ENCODE measurements at regions not wholly inside any gene's neighbourhood (a gene's known extent, or its start where the extent isn't known, plus 50 kb on each side); places are given as distances from the start of the nearest gene placed in this dataset.

DNA sequence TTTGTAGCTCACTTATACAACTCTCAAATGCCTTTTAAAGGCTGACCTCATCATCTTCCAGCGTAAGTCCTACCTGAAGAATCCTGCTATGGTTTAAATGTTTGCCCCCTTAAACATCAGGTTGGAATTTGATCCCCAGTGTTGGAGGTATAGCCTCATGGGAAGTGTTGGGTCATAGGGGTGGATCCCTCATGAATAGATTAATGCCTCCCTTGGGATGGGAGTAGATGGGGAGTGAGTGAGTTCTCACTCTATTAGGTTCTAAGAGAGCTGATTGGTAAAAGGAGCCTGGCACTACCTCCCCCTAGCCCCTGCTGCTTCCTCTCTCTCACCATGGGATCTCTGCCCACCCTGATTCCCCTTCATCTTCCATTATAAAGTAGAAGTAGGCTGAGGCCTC lies 285.6 kb downstream of the FZD1 start:
- H3K27me3 ChIP-seq (ENCODE audit: control insufficient read depth in 2 of 2, insufficient read depth in 2 of 2, low read length in 2 of 2) = no peaks in the 10 kb centered on the region
- DNase-seq (ENCODE audit: extremely low read depth in 1 of 4, low spot score in 3 of 4) (no peak), FAIRE-seq (no peak), ATAC-seq (no peak)
- no peaks in the 10 kb centered on the region for H3K79me2 ChIP-seq (ENCODE audit: control insufficient read depth, insufficient read depth, low read length)
- 7% methylated on average over 1 of the region's 1 CpG for WGBS (ENCODE audit: insufficient coverage, low coverage, missing lambda C conversion rate)
- no peak overlapping the region for H3K9ac ChIP-seq (ENCODE audit: insufficient read depth in 1 of 2, low read depth in 2 of 2, low read length in 2 of 2)
- no peak overlapping the region for H2AFZ ChIP-seq (ENCODE audit: low read depth, low read length)
- no peak overlapping the region for H3K4me3 ChIP-seq
- H3K4me2 ChIP-seq (ENCODE audit: insufficient read depth, low read length) = no peak overlapping the region
- H4K20me1 ChIP-seq (replicated peaks; ENCODE audit: control insufficient read depth, insufficient read depth, low read length) = no peaks in the 10 kb centered on the region
- no peak overlapping the region for H3K27ac ChIP-seq (ENCODE audit: extremely low read depth, low read depth, low read length)
- H3K36me3 ChIP-seq (ENCODE audit: control insufficient read depth, insufficient read depth, low read length) = no peaks in the 10 kb centered on the region
- no peaks in the 10 kb centered on the region for H3K9me1 ChIP-seq (ENCODE audit: control insufficient read depth, insufficient read depth, low read length)
- POLR2A ChIA-PET = interaction anchor here (0.6 kb wide), 1 partner anchor 209 kb away, joined by 3 read pairs; no protein-coding TSS in a partner anchor
- TF ChIP-seq TAF1 (IDR thresholded peaks at IDR 0.05; ENCODE audit: control insufficient read depth, extremely low read depth, insufficient read depth, low read length, severe bottlenecking) (no peak), PML (IDR thresholded peaks at IDR 0.05; ENCODE audit: low read length) (no peak)
- TF ChIP-seq, protein P1, sequence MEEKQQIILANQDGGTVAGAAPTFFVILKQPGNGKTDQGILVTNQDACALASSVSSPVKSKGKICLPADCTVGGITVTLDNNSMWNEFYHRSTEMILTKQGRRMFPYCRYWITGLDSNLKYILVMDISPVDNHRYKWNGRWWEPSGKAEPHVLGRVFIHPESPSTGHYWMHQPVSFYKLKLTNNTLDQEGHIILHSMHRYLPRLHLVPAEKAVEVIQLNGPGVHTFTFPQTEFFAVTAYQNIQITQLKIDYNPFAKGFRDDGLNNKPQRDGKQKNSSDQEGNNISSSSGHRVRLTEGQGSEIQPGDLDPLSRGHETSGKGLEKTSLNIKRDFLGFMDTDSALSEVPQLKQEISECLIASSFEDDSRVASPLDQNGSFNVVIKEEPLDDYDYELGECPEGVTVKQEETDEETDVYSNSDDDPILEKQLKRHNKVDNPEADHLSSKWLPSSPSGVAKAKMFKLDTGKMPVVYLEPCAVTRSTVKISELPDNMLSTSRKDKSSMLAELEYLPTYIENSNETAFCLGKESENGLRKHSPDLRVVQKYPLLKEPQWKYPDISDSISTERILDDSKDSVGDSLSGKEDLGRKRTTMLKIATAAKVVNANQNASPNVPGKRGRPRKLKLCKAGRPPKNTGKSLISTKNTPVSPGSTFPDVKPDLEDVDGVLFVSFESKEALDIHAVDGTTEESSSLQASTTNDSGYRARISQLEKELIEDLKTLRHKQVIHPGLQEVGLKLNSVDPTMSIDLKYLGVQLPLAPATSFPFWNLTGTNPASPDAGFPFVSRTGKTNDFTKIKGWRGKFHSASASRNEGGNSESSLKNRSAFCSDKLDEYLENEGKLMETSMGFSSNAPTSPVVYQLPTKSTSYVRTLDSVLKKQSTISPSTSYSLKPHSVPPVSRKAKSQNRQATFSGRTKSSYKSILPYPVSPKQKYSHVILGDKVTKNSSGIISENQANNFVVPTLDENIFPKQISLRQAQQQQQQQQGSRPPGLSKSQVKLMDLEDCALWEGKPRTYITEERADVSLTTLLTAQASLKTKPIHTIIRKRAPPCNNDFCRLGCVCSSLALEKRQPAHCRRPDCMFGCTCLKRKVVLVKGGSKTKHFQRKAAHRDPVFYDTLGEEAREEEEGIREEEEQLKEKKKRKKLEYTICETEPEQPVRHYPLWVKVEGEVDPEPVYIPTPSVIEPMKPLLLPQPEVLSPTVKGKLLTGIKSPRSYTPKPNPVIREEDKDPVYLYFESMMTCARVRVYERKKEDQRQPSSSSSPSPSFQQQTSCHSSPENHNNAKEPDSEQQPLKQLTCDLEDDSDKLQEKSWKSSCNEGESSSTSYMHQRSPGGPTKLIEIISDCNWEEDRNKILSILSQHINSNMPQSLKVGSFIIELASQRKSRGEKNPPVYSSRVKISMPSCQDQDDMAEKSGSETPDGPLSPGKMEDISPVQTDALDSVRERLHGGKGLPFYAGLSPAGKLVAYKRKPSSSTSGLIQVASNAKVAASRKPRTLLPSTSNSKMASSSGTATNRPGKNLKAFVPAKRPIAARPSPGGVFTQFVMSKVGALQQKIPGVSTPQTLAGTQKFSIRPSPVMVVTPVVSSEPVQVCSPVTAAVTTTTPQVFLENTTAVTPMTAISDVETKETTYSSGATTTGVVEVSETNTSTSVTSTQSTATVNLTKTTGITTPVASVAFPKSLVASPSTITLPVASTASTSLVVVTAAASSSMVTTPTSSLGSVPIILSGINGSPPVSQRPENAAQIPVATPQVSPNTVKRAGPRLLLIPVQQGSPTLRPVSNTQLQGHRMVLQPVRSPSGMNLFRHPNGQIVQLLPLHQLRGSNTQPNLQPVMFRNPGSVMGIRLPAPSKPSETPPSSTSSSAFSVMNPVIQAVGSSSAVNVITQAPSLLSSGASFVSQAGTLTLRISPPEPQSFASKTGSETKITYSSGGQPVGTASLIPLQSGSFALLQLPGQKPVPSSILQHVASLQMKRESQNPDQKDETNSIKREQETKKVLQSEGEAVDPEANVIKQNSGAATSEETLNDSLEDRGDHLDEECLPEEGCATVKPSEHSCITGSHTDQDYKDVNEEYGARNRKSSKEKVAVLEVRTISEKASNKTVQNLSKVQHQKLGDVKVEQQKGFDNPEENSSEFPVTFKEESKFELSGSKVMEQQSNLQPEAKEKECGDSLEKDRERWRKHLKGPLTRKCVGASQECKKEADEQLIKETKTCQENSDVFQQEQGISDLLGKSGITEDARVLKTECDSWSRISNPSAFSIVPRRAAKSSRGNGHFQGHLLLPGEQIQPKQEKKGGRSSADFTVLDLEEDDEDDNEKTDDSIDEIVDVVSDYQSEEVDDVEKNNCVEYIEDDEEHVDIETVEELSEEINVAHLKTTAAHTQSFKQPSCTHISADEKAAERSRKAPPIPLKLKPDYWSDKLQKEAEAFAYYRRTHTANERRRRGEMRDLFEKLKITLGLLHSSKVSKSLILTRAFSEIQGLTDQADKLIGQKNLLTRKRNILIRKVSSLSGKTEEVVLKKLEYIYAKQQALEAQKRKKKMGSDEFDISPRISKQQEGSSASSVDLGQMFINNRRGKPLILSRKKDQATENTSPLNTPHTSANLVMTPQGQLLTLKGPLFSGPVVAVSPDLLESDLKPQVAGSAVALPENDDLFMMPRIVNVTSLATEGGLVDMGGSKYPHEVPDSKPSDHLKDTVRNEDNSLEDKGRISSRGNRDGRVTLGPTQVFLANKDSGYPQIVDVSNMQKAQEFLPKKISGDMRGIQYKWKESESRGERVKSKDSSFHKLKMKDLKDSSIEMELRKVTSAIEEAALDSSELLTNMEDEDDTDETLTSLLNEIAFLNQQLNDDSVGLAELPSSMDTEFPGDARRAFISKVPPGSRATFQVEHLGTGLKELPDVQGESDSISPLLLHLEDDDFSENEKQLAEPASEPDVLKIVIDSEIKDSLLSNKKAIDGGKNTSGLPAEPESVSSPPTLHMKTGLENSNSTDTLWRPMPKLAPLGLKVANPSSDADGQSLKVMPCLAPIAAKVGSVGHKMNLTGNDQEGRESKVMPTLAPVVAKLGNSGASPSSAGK (IDR thresholded peaks at IDR 0.05) = no peak
- no peaks in the 10 kb centered on the region for H3K9me3 ChIP-seq (replicated peaks; ENCODE audit: control insufficient read depth, insufficient read depth, low read depth, low read length)
- BruUV-seq (replicated peaks) = no TSS peak
- CTCF ChIA-PET (ENCODE audit: low intra/inter-chr PET ratio) = no interaction called here
- in situ Hi-C loops (cut with MboI) = no loop called here
- intact Hi-C loops (cut with micrococcal nuclease) = no loop called here
- H3K4me1 ChIP-seq (replicated peaks in 1 of 2; ENCODE audit: control insufficient read depth in 2 of 2, insufficient read depth in 2 of 2, low read length in 2 of 2) = peaks cover 3 to 13% of the 10 kb centered on the region in 2 experiments; a peak in 4 of 5 replicates
